NB4 (cell line): ENCODE measurements at regions not wholly inside any gene's neighbourhood (a gene's known extent, or its start where the extent isn't known, plus 50 kb on each side); places are given as distances from the start of the nearest gene placed in this dataset.

ENCODE experiments used
- CTCF ChIP-seq: IDR thresholded peaks from one replicate; pipeline ENCODE4 v1.5.1; 2012; ENCODE audit warnings: low read depth, low read length
- MAX ChIP-seq: IDR thresholded peaks from 2 replicates; pipeline ENCODE4 v1.6.1; 2011; ENCODE audit warnings: low read depth, low read length
- MYC ChIP-seq: IDR thresholded peaks from 2 replicates; pipeline ENCODE4 v1.6.1; 2011; ENCODE audit warnings: low read depth, low read length

DNA sequence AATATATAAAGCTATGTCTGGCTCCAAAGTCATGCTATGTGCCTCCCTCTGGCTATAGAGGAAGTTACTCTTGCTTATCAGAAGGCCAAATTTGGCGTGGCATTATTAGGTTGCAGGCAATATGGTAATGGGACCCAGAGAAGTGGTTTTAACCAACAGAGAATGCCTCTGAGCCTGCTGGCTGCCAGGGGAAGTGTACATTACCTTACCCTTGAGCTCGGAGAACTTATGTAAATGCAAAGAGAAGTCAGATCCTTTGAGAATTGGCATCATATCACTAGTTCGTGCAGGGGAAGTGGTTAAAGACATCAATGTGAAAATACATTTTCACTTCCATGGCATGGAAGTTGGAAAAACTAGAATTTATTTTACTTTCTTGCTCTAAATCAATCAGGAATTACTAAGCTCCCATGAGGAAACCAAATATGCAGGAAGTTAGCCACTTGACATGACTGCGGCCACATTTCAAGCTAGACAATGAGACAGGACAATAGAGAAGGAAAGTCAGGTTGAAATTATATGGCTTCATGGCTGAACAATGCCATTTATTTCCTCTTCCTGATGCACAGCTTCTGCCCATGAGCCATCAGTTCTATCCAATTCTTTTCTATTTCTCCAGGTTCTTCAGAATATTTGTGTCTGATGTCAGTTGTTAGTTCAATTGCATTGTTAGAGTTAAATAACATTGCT lies 134.0 kb upstream of the PHACTR1 start:
- TF ChIP-seq CTCF = no peak
- no peak for TF ChIP-seq MAX
- no peak for TF ChIP-seq MYC
